NCI-H526 treated with DMSO at 0.1 percent for 48 hours (cell line): ENCODE measurements at regions not wholly inside any gene's neighbourhood (a gene's known extent, or its start where the extent isn't known, plus 50 kb on each side); places are given as distances from the start of the nearest gene placed in this dataset.

ENCODE experiments used
- DNase-seq: peaks from one replicate; lab custom pipeline; 2025; lab: John Stamatoyannopoulos, UW

DNA sequence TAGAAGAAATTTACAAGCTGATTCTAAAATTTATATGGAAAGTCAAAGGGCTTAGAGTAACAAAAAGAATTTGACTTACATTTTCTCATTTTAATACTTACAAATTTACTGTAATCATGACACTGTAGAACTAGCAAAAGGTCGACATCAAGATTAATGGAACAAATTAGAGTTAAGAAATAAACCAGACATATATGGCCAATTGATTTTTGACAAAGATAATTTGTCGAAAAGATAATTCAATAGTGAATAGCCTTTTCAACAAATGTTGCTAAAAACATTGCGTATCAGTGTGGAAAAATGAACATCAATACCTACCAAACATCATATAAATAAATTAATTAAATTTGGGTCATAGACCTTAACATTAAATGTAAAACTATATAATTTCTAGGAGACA lies 955.5 kb upstream of the AUTS2 start:
- no peak for DNase-seq

DNA sequence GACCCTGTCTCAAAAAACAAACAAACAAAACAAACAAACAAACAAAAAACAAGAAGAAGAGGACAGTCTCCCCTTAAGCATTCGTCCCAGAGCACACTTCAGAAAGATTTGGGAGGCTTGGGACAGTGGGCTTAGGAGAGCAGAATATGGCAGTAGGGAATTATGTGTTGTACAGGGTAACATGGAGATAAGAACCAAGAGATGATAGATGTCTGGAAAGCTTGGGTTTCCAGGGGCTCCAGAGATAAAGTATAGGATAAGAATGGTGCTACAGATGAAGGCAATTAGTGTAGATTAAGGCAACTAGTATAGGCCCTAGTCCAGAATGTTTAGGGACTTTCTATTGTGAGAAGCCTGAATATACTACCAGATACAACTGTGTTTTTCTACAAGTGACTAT lies 934.9 kb upstream of the AUTS2 start:
- no peak for DNase-seq

DNA sequence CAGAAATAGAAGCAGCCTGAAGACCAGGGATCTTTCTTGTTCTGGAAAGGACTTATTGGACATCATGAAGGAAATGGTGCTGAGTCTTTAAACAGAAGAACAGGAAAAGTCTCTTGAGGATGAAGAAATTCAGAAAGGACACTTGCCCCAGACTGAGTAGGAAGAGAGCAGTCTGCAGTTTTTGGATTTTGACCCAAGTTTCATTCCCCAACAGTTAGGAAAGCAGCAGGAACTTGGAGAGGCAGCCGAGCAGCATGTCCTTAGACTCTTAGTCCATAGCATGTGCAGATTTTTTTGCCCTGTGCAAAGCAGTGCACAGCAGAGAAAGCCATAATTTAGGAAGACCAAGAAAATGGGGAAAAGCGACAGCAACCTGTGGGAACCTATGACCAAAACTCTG lies 927.2 kb upstream of the AUTS2 start:
- no peak for DNase-seq

DNA sequence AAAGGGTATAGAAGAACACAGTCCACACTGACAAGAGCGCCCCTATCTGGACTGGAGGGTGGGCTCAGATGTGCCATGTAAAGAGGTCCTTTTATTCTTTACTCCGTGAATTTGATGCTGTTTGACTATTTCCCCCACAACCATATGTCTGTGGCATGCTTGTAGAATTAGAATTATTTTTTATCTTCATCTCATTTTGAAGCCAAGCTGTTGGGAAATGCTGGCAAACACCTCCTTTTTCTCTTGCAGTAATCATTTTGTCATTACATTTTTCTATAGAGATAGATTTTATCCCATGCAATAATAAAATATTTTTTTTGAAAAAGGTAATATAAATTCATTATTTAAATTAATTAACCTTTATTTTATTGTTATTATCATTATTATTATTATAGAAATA lies 926.6 kb upstream of the AUTS2 start:
- no peak for DNase-seq

DNA sequence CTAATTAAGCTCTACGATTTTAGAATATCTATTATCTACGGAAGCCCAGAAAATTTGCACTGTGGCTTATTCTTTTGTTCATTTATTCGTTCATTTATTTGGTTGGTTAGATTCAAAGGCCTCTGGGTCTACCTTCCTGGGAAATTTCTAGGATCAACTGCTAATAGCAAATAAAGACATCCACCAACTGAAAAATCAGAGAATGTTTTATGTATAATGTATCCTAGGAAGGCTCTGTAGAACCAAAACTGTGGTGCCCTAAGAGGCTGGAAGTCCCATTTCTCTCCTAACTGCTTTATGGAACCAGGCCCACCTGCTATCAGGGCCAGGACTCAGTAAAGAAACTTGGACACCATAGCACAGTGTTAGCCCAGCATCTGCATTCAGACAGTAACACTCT lies 923.4 kb upstream of the AUTS2 start:
- no peak for DNase-seq

DNA sequence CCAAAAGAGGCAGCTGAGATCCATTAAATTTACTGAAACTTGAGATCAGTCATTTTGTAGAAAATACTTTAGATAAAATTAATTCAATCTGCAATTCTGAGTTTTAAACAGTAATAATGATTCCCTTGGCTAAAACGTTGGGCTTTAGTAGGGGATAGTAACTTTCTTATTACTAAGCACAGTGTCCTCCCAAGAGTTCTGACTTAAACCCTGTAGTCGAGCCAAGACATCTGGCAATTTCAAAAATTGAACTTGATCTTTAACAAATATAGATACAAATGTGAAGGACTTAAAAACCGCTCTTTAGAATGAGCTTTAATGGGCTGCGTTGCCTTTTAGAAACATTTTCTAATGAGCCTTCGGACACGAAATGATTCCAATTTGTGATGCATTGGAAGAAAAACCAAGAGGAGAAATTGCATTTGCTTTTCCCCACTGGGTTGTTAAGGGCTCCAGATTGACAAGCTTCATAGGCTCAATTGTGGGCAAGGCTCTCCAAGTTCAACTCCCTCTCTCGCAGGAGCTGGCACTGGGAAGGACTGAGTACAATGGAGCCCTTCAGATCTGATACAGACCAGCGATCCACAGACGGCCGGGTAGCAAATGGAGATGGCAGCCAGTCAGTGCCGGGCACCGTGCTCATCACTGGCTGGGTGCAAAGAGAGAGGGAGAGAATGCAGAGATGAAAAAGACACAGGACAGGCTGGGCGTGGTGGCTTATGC lies 921.3 kb upstream of the AUTS2 start:
- no peak for DNase-seq

DNA sequence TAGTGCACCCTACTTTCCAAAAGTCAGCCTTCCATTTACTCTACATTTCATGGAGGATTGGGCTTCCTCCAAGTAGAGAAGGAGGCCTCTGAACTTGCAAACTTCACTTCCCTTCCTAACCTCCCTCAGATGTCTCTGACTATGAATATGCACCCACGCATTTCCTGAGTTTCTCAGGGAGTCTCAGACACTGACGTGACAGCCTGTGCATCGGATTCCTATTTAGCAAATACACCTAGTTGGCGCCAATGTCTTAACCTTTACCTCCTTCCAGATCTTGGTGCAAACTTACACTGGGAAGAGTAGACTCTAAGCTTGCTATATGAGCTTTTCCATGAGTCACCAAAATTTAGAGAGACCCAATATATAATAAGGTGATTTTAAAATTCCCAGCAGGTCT lies 920.1 kb upstream of the AUTS2 start:
- DNase-seq, result no peak

DNA sequence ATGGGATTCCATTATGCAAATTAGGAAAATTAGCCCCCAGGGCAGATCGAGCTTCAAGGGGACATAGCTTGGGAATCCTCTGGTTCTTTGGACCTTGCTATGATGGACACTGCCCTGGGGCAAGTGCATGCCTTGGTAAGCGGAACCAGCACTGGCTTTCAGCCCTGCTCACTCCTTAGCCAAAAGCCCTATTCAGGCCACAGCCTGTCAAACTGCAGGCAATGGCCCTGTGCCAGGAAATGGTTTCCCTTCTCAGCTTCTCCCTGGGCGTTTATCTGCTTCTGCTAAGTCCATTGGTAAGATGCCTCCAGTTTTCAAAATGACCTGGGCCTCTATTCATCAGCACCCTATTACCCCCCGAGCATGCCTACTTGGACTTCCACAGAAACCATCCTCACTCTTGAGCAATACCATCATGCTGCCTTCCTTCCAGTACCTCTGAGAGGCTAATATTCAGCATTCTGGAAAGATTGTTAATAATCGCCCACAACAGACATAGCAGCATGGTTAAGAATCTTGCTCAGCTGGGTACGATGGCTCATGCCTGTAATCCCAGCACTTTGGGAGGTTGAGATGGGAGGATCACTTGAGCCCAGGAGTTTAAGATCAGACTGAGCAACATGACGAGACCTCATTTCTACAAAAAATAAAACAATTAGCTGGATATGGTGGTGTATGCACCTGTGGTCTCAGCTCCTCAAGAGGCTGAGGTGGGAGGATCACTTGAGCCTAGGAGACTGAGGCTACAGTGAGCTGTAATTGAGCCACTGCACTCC lies 918.6 kb upstream of the AUTS2 start:
- DNase-seq, result no peak

DNA sequence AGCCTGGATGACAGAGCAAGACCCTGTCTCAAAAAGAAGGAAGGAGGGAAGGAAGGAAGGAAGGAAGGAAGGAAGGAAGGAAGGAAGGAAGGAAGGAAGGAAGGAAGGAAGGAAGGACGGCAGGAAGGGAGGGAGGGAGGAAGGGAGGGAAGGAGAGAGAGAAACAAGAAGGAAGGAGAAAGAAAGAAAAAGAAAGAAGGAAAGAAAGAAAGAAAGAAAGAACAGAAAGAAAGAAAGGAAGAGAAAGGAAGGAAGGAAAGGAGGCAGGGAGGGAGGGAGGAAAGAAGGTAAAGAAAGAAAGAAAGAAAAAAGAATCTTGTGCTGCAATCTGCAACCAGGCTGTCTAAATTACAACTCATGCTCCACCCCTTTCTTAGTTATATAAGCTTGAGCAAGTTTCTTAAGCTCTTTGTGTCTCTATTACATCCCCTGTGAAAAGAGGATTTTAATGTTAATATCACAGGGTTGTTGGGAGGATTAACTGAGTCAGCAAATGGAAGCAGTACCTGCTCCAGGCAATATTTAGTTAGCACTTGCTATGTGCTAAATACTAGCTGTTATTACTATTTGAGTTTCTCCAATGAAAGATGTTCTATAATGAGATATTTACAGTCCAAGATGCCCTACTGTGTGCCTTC lies 917.9 kb upstream of the AUTS2 start:
- DNase-seq, result no peak

DNA sequence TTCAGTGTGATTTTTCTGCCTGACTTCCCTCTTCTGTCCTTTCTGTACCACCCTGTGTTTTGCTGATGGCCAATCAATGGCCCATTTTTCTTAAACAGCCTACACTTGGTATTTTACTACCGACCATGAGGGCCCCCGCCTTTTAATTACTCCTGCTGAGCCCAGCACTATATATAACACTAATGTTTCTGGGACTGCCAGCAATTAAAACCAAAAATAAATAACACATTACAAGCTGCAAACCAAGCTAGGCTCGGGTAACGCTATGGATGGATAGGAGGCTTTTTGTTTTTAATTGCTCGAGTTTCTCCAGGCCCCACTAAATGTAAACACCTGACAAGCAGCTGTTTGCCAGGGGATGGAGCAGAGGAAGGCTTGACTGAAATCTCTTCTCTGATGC lies 915.4 kb upstream of the AUTS2 start:
- no peak for DNase-seq

DNA sequence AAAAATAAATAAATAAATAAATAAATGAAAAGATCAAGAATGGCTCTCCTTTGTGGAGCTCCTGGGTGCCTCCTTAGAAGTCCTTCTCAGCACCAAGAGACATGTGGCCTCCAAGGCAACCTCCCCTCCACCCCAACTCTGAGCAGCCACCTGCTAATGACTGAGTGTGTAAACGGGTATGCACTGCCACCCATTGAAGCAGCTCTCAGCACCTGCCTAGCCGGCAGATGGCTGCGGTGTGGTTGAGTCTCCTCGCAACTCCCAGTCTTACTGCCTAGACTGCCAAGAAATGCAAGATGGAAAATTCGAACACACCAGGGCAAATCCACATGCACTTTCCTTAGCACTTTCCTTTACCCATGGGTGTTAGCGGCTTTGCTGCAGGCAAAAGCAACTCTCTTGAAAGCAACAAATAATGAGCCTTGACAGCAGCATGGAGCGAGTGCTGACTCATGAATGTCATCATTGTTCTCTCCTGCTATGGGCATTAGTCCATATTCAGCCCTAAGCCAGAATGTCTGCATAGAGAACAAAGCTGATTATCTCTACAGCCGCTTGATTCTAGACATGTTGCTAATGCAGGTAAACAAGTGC lies 913.9 kb upstream of the AUTS2 start:
- DNase-seq, result no peak

DNA sequence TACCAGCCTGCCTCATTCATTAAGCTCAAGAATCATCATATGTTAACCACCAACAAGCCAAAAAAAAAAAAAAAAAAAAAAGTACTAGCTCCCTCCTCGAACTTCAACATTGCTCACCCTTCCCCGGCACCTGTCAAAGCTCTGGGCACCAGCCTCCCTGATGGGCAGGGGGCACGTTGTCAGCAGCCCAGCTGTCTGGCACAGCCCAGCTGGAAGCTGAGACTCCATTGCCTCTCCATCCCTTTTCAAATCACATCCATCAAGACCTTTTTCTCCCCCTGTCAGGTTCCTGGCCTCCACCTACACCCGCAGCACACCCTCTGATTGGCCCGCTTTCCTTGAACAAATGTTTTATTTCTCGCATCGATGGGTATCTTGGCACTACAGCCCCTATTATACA lies 913.3 kb upstream of the AUTS2 start:
- DNase-seq, result no peak

DNA sequence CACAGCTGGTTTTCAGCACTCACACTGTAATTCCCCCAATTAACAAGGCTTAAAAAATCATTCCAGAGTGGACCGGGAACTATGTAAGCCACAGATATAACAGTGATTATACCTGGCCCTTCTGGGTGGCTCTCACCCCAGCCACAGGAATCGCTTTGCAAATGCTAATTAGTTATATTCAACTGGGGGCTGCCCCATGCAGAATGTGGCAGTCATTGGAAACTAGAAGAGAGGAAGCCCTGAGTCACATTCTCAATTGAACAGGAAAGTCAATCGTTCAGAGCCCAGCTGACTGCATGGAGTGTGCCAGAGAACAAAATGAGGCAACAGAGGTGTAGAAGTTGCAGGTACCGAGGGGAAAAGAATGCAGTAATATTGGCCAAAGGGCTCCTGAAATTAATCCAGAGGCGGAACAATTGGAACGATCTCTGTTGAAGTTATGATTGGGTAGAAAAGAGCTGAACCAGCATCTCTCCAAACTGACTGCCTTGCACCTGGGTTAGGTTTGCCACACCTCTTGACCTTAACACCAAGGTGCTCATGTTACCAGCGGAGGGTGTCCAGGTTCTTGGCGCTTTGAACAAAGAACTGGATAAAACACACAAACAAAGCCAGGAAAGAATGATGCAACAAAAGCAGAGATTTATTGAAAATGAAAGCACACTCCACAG lies 909.7 kb upstream of the AUTS2 start:
- no peak for DNase-seq

DNA sequence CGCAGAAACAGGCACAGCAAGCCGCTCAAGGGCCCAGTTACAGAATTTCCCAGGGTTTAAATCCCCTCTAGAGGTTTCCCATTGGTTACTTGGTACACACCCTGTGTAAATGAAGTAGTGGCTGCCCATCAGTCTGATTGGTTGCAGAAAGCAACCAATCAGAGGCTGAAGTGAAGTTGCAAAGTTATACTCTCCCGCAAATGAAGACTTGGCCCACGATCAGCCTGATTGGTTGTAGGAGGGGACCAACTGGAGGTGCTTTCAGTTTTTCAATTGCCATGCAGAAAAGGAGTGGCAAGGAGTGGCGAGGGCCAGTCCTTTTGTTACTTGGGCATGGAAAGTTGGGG lies 909.2 kb upstream of the AUTS2 start:
- DNase-seq, result no peak

DNA sequence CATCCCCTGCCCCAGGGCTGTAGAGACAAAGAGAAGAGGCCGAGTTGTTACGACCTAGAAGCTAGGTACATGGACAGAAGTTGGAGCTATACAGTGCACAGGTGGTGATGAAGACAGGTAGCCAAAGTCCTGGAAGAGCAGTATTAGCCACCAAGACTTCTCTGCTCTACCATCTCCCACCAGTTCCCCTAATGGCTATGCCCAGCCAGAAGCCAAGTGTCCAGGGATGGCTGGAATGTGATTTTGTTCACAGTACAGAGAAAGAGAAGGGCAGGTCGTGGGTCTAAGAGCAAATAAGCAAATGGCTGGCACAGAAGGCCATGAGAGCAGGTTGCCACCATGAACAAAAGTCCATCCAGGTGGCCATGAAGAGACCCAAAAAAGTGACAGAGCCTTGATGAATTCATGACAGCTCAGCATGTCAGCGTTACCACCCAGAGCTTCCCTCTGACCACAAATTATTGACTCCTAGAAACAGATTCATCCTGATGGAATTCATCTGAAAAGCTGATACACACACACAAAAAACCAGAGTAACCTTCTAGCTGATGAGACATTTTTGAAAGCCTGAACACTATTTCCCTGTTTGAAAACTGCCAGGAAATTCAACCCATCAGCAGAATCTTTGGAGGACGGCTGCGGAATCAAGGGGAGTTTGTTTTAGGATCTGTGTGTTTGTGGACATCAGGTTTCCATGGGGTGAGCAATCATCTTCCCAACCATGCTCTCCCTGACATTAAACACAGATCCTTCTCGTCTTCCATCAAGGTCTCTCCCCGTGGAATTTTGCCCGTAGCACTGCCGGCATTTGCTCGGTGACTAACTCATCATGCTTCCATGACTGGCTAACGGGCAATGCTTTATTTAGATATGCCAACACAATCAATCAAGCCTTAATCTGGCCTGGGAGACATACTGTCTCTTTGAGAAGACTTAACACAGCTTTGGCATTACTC lies 906.7 kb upstream of the AUTS2 start:
- no peak for DNase-seq

DNA sequence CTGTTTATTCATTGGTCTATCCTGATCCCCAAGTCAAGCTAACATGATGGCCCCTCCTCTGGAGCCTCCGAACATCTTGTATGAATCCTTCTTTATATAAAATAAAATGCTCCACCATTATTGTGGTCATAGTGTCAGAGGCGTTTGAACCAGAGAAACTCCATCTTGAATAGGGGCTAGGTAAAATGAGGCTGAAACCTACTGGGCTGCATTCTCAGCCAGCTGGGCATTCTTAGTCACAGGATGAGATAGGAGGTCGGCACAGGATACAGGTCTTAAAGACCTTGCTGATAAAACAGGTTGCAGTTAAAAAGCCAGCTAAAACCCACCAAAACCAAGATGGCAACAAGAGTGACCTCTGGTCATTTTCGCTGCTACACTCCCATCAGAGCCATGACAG lies 905.8 kb upstream of the AUTS2 start:
- DNase-seq, result no peak

DNA sequence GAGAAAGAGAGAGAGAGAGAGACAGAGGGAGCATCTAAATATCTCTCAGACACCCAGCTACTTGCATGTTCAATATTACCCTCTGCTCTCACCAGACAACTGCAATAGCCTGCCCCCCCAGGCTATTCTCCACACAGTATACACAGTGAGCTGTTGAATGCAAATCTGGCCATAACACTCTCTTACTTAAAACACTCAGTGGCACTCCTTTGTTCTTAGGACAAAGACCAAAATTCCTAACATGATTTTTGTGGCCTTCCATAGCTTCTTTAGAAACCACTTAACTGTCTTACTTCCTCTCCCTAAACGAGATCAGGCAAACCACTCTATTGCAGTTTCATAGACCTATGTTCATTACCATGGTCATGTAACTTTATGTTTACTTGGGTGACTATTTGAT lies 903.6 kb upstream of the AUTS2 start:
- DNase-seq, result no peak

DNA sequence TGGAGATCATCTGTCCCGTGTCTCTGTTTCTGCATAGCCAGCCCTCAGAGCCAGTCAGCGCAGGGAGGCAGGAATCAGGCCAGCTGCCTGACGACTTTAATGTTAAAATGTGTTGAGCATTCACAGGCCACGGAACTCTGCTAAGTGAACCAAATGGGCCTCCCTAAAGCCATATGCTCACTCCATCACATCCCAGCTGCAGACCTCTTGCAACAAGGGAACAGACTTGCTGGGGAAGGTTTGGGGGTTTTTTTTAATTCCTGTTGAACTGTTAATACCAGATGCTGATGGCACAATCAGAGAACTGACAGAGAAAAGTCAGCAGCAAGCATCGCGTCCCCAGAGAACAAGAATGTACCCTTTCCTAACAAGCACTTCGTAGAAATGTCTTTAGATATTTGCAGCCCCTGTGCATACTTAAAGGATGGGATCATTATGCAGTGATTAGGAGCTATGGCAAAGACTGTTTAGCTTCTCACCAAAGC lies 900.4 kb upstream of the AUTS2 start:
- DNase-seq, result no peak

DNA sequence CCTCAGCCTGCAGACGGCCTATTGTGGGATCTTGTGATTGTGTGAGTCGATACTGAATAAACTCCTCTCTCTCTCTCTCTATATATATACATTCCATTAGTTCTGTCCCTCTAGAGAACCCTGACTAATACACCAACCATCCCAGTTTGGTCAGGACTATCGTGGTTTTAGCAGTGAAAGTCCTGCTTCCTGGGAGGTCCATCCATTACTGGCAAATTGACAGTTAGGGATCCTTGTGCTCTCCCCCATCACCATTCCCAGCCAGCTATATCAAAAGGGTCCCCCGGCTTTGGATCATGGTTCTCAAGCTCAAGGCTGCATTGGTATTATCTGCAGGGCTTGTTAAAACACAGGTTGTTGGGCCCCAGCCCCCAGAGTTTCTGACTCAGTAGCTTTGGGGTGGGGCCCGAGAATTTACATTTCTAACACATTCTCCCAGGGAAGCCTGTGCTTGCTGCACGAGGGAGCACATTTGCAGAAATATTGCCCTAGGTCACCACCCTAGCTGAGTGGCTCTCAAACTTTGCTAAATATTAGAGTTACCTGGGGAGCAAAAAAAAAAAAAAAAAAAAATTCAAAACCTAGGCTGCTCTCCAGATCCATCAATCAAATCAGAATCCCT lies 899.1 kb upstream of the AUTS2 start:
- no peak for DNase-seq

DNA sequence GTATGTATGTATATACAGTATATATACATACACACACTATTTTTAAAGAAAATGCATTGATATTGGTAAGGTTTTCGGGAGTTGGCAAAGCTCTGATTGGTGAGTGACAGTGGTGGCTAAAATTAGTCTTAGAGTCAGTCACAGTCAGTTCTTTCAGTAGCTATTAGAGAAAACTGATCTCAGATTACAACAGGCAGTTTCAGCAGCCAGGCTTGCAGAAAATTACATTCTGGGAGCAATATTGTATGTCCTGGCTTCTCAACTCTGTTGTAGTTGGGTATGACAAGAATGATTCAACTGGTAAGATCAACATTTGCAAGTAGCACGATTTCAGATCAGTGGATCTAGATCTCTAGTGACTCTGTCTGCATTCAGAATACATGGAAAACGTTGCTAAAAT lies 897.9 kb upstream of the AUTS2 start:
- no peak for DNase-seq

DNA sequence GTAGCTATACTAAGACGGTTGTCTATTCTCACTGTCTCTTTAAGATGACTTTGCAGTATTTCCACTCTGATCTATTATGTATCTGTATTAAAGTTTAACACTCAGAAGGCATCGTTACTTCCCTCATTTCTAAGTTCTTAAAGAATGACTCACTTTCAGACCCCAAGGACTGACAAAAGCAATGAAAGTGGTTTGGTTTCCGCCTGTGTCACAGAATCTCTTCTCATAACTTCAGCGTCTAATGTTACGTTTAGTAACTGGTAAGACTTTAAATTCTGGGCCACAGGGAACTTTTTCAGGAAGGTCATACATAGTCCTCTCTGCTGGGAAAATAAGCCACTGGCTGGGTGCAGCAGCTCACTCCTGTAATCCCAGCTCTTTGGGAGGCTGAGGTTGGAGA lies 892.0 kb upstream of the AUTS2 start:
- no peak for DNase-seq
